Peyer's patch (tissue), 4 donors: ENCODE measurements at regions not wholly inside any gene's neighbourhood (a gene's known extent, or its start where the extent isn't known, plus 50 kb on each side); places are given as distances from the start of the nearest gene placed in this dataset.

ENCODE experiments used
- CTCF ChIP-seq, 6 experiments: fragments of 450-650 bp in 4 of 6; fragments of 200-600 bp in 2 of 6; sonication (generic) in 1 of 6; IDR thresholded peaks; one replicate each; pipeline ENCODE4 v1.5.1; 2017 to 2019; ENCODE audit warnings: antibody characterized with exemption in 6 of 6, mild to moderate bottlenecking in 3 of 6, moderate library complexity in 1 of 6
- POLR2A ChIP-seq, 2 donors: fragments of 450-650 bp; IDR thresholded peaks; one replicate each; pipeline ENCODE4 v1.5.1; 2017; ENCODE audit warnings: antibody characterized with exemption in 2 of 2, mild to moderate bottlenecking in 2 of 2, moderate library complexity in 2 of 2

DNA sequence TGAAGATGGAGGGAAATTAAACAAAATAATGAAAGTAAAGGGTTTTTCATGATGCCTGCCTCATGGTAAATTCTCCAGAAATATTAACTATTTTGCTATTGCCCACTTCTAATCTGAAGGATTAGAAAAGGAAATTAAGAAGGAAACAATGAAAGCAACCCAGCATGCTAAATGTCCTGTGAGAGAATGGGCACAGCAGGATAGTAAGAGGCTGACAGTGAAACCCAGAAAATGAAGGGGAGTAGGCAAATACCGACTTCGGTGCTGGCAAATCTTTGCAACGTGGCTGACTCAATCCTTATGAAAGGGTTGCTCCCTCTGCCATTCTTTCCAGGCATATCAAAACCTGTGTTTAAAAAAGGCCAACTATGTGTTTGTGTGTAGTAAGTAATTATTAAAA, 147.5 kb upstream of the SYNPR start:
- TF ChIP-seq POLR2A (IDR thresholded peaks at IDR 0.05) (no peak), CTCF (IDR thresholded peaks at IDR 0.05) (no peak)
